SU-DHL-6 (cell line): ENCODE measurements at regions not wholly inside any gene's neighbourhood (a gene's known extent, or its start where the extent isn't known, plus 50 kb on each side); places are given as distances from the start of the nearest gene placed in this dataset.

Experiments used
- H2AFZ ChIP-seq: fragments of 200-600 bp; sonication (generic); 2 replicates; pipeline ENCODE4 v1.6.1; 2014; ENCODE audit warnings: low read depth, mild to moderate bottlenecking, moderate library complexity, mixed read lengths, antibody characterized with exemption, low read length; ENCODE audit not compliant: severe bottlenecking
- H3F3A ChIP-seq: fragments of 200-600 bp; shearing (Covaris generic); 2 replicates; pipeline ENCODE4 v1.6.0; 2016; ENCODE audit warnings: antibody characterized with exemption, mild to moderate bottlenecking; ENCODE audit not compliant: insufficient read depth
- H3K27ac ChIP-seq: fragments of 200-600 bp; sonication (generic); 2 replicates; pipeline ENCODE4 v1.5.1; 2016; ENCODE audit warnings: low read depth, mild to moderate bottlenecking, low read length, moderate library complexity, mixed read lengths
- H3K27me3 ChIP-seq: fragments of 200-600 bp; sonication (generic), shearing (Covaris generic); 2 replicates; pipeline ENCODE4 v1.6.0; 2014; ENCODE audit warnings: mild to moderate bottlenecking, low read length
- H3K36me3 ChIP-seq: fragments of 200-600 bp; sonication (generic); 2 replicates; pipeline ENCODE4 v1.6.1; 2014; ENCODE audit warnings: mild to moderate bottlenecking, low read length, mixed read lengths
- H3K4me2 ChIP-seq: fragments of 300-600, 200-600 bp; shearing (Covaris generic), sonication (generic); 2 replicates; pipeline ENCODE4 v1.6.0; 2014; ENCODE audit warnings: low read length, low read depth, mild to moderate bottlenecking; ENCODE audit not compliant: poor library complexity, severe bottlenecking
- H3K4me3 ChIP-seq: fragments of 200-600 bp; sonication (generic); 2 replicates; pipeline ENCODE4 v1.5.1; 2014; ENCODE audit warnings: antibody characterized with exemption, low read length, mild to moderate bottlenecking, mixed read lengths; ENCODE audit not compliant: insufficient read depth, poor library complexity, severe bottlenecking
- H3K79me2 ChIP-seq: fragments of 200-600 bp; sonication (generic); 2 replicates; pipeline ENCODE4 v1.6.1; 2014; ENCODE audit warnings: mild to moderate bottlenecking, low read length, moderate library complexity; ENCODE audit not compliant: insufficient read depth
- H3K9ac ChIP-seq: fragments of 200-600 bp; sonication (generic); 2 replicates; pipeline ENCODE4 v1.7.0; 2014; ENCODE audit warnings: mild to moderate bottlenecking, low read length
- H3K9me2 ChIP-seq: fragments of 200-600 bp; sonication (generic); replicated peaks from 2 replicates; pipeline ENCODE4 v1.6.1; 2014; ENCODE audit warnings: low read length; ENCODE audit not compliant: insufficient read depth
- H3K9me3 ChIP-seq: fragments of 200-600 bp; sonication (generic); 2 replicates; pipeline ENCODE4 v1.6.1; 2014; ENCODE audit warnings: low read length, mixed read lengths; ENCODE audit not compliant: insufficient read depth
- H4K20me1 ChIP-seq: fragments of 200-600 bp; sonication (generic); 2 replicates; pipeline ENCODE4 v1.6.1; 2014; ENCODE audit warnings: low read depth, mild to moderate bottlenecking, antibody characterized with exemption, low read length, moderate library complexity, mixed read lengths
- EZH2phosphoT487 ChIP-seq: fragments of 200-600 bp; sonication (generic), shearing (Covaris generic); conservative IDR thresholded peaks from 2 replicates; pipeline ENCODE4 v1.6.1; 2018; ENCODE audit warnings: mild to moderate bottlenecking, antibody characterized with exemption, low read length, moderate library complexity, mixed read lengths
- TF ChIP-seq, protein P1 (sequence below): fragments of 200-600 bp; sonication (generic); IDR thresholded peaks from one replicate; pipeline ENCODE4 v1.5.1; 2017; ENCODE audit warnings: antibody characterized with exemption, mild to moderate bottlenecking, low read length, moderate library complexity; ENCODE audit not compliant: insufficient read depth, poor library complexity, severe bottlenecking

DNA sequence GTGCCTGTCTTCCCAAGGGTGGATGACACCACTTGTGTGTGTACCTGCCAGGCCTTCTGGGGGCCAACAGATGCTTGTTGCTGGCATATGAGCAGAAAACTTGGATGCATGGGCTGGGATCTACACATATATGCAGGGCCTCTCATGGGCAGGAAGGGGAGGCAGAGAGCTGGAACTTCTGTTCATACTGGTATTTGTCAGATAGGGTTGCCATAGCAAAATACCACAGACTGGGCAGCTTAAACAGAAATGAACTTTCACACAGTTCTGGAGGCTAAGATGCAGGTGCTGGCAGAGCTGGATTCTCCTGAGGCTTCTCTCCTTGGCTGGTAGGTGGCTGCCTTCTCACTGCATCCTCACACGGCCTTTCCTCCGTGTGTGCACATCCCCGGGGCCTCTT is 121.8 kb downstream of the SUDS3 start:
- Histone ChIP-seq H3K9ac (no peak overlapping the region), H3K4me3 (no peak overlapping the region), H3K9me2 (no peaks in the 10 kb centered on the region), H3K4me2 (no peak overlapping the region), H3K79me2 (no peaks in the 10 kb centered on the region), H3K36me3 (no peaks in the 10 kb centered on the region), H3F3A (no peaks in the 10 kb centered on the region), H4K20me1 (no peaks in the 10 kb centered on the region), H3K27ac (no peak overlapping the region), H2AFZ (no peak overlapping the region), H3K27me3 (no peaks in the 10 kb centered on the region), H3K9me3 (no peaks in the 10 kb centered on the region)
- TF ChIP-seq, protein P1, sequence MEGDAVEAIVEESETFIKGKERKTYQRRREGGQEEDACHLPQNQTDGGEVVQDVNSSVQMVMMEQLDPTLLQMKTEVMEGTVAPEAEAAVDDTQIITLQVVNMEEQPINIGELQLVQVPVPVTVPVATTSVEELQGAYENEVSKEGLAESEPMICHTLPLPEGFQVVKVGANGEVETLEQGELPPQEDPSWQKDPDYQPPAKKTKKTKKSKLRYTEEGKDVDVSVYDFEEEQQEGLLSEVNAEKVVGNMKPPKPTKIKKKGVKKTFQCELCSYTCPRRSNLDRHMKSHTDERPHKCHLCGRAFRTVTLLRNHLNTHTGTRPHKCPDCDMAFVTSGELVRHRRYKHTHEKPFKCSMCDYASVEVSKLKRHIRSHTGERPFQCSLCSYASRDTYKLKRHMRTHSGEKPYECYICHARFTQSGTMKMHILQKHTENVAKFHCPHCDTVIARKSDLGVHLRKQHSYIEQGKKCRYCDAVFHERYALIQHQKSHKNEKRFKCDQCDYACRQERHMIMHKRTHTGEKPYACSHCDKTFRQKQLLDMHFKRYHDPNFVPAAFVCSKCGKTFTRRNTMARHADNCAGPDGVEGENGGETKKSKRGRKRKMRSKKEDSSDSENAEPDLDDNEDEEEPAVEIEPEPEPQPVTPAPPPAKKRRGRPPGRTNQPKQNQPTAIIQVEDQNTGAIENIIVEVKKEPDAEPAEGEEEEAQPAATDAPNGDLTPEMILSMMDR = no peak
- no peak for TF ChIP-seq EZH2phosphoT487

DNA sequence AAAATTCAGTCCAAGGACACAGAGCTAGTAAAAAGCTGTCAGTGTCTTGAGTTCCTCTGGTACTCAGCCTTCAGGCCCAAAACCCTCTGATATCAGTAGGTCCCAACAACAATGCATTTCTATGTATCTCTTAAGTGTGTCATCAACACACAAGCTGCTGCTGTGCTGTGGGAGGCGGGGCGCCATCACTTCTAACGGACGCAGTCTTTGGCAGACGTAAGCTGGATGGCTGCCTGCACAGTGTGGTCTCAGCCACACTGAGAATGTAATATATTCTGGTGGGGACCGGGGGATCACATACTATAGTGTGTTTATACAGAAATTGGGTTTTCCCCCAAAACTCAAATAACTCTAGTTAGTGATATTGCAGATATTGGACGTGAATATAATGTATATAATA is 123.9 kb downstream of the SUDS3 start:
- Histone ChIP-seq H3K27ac (no peak overlapping the region), H3K4me2 (no peak overlapping the region), H3K27me3 (no peaks in the 10 kb centered on the region), H3K9me2 (no peaks in the 10 kb centered on the region), H2AFZ (no peak overlapping the region), H3K9ac (no peak overlapping the region), H3K4me3 (no peak overlapping the region), H3K79me2 (no peaks in the 10 kb centered on the region), H3F3A (no peaks in the 10 kb centered on the region), H3K9me3 (no peaks in the 10 kb centered on the region), H3K36me3 (no peaks in the 10 kb centered on the region), H4K20me1 (no peaks in the 10 kb centered on the region)
- TF ChIP-seq, protein P1 = no peak
- no peak for TF ChIP-seq EZH2phosphoT487

DNA sequence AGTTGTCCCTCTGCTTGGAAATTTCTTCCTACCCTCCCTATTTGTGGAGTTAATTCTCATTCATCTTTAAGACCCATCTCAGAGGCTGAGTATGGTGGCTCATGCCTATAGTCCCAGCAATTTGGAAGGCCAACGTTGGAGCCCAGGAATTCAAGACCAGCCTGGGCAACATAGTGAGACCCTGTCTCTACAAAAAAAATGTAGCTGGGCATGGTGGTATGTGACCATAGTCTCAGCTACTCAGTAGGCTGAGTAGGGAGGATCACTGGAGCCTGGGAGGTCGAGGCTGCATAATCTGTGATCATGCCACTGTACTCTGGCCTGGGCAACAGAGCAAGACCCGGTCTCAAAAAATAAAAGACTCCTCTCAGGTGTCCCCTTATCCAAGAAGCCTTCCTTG is 125.1 kb downstream of the SUDS3 start:
- no peaks in the 10 kb centered on the region for H3K9me2 ChIP-seq
- H3K27me3 ChIP-seq = no peaks in the 10 kb centered on the region
- no peaks in the 10 kb centered on the region for H4K20me1 ChIP-seq
- H3F3A ChIP-seq = no peaks in the 10 kb centered on the region
- no peaks in the 10 kb centered on the region for H3K79me2 ChIP-seq
- no peak overlapping the region for H2AFZ ChIP-seq
- H3K4me2 ChIP-seq = no peak overlapping the region
- TF ChIP-seq, protein P1 = no peak
- TF ChIP-seq EZH2phosphoT487 = no peak
- no peak overlapping the region for H3K27ac ChIP-seq
- no peak overlapping the region for H3K4me3 ChIP-seq
- H3K9ac ChIP-seq = no peak overlapping the region
- no peaks in the 10 kb centered on the region for H3K9me3 ChIP-seq
- H3K36me3 ChIP-seq = no peaks in the 10 kb centered on the region
